ENCODE measurements at regions not wholly inside any gene's neighbourhood (a gene's known extent, or its start where the extent isn't known, plus 50 kb on each side); places are given as distances from the start of the nearest gene placed in this dataset.

GRCh38 chr11:95715777-95716241, 73.8 kb downstream of the FAM76B start:
- TF ChIP-seq SPI1 (IDR thresholded peaks at IDR 0.05; ENCODE audit: low read depth, low read length) (no peak), POLR2A (IDR thresholded peaks at IDR 0.05; ENCODE audit: low read depth, low read length) (no peak)

Measured in GM12891 (cell line).